GM12873 (cell line): ENCODE measurements at regions not wholly inside any gene's neighbourhood (a gene's known extent, or its start where the extent isn't known, plus 50 kb on each side); places are given as distances from the start of the nearest gene placed in this dataset.

Source experiments
- CTCF ChIP-seq: IDR thresholded peaks from 2 replicates; pipeline ENCODE4 v1.5.1; 2012; ENCODE audit warnings: low read depth, mild to moderate bottlenecking, moderate library complexity, low read length, control low read depth; ENCODE audit not compliant: insufficient read depth; ENCODE audit errors: missing control alignments

GRCh38 chr9:120326049-120326693 lies 253.8 kb downstream of the CDK5RAP2 start:
- TF ChIP-seq CTCF, result no peak

GRCh38 chr9:120324996-120325642 lies 254.8 kb downstream of the CDK5RAP2 start:
- TF ChIP-seq CTCF, result peak; percentile 31

DNA sequence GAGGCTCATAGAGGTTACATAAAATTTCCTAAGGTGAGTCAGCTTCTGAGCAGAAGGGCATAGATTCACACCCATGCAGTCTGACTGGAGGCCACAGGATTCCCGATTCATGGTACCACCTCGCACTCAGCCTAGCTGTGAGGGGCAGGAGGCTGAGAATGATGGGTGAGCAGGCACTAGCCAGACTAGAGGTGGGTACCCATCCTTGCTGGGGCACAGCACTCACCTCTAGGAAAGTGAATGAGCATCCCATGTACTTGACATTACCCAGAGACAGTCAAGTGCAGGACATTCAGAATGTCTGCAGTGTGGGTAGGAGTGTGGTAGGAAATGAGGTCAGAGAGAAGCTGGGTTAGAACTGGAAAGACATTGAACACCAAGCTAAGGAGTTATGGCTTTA lies 255.5 kb downstream of the CDK5RAP2 start:
- no peak for TF ChIP-seq CTCF

GRCh38 chr9:120323125-120323524 lies 256.8 kb downstream of the CDK5RAP2 start:
- no peak for TF ChIP-seq CTCF

- no peak for TF ChIP-seq CTCF
Measured at GRCh38 chr9:120319452-120319851, 260.5 kb downstream of the CDK5RAP2 start.

DNA sequence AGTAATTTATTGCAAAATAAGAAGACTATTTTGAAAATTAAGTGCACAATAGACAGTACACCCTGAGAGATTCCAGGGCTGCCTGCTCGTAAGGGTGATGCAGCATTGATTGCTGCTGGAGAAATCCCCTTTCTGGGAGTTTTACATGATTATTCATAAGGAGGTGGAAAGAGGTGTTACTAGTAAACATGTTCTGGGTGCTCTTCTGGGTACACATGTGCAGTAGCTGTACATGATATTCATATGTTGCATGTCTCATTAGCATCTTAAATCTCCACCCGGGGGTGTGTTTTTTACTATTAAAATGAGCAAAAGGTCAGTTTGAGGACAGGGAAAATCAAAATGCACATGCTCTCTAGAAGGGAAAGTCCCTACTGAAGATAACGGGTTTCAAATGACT lies 264.8 kb downstream of the CDK5RAP2 start:
- no peak for TF ChIP-seq CTCF

DNA sequence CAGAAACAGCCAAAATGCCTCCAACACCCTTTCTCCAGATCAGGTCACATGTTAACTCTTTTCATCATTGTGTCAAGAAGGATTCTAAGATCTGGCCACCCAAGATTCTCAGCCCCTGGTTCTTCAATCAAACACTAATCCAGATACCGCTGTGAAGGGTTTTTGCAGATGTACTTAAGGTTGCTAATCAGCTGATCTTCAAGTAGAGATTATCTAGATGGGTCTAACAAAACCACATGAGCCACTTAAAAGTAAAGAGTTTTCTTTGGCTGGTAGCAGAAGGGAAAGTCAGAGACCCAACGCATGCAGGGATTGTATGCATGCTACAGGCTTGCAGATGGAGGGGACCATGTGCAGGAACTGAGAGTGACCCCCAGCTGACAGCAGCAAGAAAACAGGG lies 267.9 kb downstream of the CDK5RAP2 start:
- TF ChIP-seq CTCF, result no peak
